Gastroesophageal sphincter (tissue), 3 donors: ENCODE measurements at regions not wholly inside any gene's neighbourhood (a gene's known extent, or its start where the extent isn't known, plus 50 kb on each side); places are given as distances from the start of the nearest gene placed in this dataset.

ENCODE experiments used
- CTCF ChIP-seq, 4 experiments: fragments of 200-600 bp in 2 of 4; fragments of 450-650 bp in 2 of 4; sonication (generic) in 1 of 4; IDR thresholded peaks; one replicate each; pipeline ENCODE4 v1.5.1; 2017 to 2019; ENCODE audit warnings: antibody characterized with exemption in 4 of 4, mild to moderate bottlenecking in 2 of 4, moderate library complexity in 2 of 4
- POLR2A ChIP-seq, 2 donors: fragments of 450-650 bp; IDR thresholded peaks; one replicate each; pipeline ENCODE4 v1.6.1; 2017; ENCODE audit warnings: antibody characterized with exemption in 2 of 2, mild to moderate bottlenecking in 2 of 2, moderate library complexity in 1 of 2

GRCh38 chr1:221302357-221302756 is 423.1 kb downstream of the HLX start:
- TF ChIP-seq CTCF (IDR thresholded peaks at IDR 0.05), result no peak
- TF ChIP-seq POLR2A (IDR thresholded peaks at IDR 0.05), result no peak
